ENCODE measurements at regions not wholly inside any gene's neighbourhood (a gene's known extent, or its start where the extent isn't known, plus 50 kb on each side); places are given as distances from the start of the nearest gene placed in this dataset.

DNA sequence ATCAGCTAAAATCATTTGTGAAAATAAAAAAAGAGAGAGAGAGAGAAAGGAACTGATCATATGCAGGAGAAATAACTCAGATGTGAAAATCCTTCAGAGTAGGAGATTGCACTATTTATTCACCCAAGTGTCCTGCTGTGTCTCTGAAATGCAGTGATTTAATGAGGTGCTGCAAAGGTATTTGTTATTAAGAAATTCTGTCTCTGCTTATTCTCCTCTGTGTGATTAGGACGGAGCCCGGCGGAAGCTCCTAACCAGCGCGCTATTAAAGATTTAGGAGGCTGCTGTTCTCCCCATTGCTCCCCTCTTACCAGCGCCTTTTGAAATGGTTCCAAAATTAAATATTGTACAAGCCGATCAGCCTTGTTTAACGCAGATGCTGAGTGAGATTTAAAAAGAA, 528.3 kb downstream of the BUD13 start:
- no peak overlapping the region for H3K4me3 ChIP-seq (replicated peaks in 1 of 3; ENCODE audit: low read depth in 2 of 3, low read length in 3 of 3)
- peaks cover 1 to 2% (median 1%) of the 10 kb centered on the region in 3 donors for H3K27me3 Mint-ChIP-seq (ENCODE audit: low read depth in 3 of 3)
- no peaks in the 10 kb centered on the region for H3K79me2 ChIP-seq (ENCODE audit: insufficient read depth, low read length)
- TF ChIP-seq, protein P1, sequence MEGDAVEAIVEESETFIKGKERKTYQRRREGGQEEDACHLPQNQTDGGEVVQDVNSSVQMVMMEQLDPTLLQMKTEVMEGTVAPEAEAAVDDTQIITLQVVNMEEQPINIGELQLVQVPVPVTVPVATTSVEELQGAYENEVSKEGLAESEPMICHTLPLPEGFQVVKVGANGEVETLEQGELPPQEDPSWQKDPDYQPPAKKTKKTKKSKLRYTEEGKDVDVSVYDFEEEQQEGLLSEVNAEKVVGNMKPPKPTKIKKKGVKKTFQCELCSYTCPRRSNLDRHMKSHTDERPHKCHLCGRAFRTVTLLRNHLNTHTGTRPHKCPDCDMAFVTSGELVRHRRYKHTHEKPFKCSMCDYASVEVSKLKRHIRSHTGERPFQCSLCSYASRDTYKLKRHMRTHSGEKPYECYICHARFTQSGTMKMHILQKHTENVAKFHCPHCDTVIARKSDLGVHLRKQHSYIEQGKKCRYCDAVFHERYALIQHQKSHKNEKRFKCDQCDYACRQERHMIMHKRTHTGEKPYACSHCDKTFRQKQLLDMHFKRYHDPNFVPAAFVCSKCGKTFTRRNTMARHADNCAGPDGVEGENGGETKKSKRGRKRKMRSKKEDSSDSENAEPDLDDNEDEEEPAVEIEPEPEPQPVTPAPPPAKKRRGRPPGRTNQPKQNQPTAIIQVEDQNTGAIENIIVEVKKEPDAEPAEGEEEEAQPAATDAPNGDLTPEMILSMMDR (IDR thresholded peaks at IDR 0.05) = no peak
- no peak overlapping the region for H3K27ac Mint-ChIP-seq
- no peaks in the 10 kb centered on the region for H3K4me1 ChIP-seq (ENCODE audit: control insufficient read depth in 1 of 2, insufficient read depth in 2 of 2, low read length in 2 of 2)
- peaks cover 0 to 2% of the 10 kb centered on the region in 2 donors for H3K27me3 ChIP-seq (ENCODE audit: control insufficient read depth in 2 of 2, insufficient read depth in 2 of 2, low read length in 2 of 2)
- no peak overlapping the region for H3K4me2 ChIP-seq (replicated peaks; ENCODE audit: extremely low read depth, low read length, poor library complexity, severe bottlenecking)
- WGBS (ENCODE audit: insufficient coverage) = no CpG with 5 or more reads among the region's 8 CpGs
- no peaks in the 10 kb centered on the region for H3K36me3 Mint-ChIP-seq
- no peak overlapping the region for H3K9ac ChIP-seq (ENCODE audit: insufficient read depth, low read length, poor library complexity, severe bottlenecking)
- H4K20me1 ChIP-seq (ENCODE audit: insufficient read depth, low read length) = no peaks in the 10 kb centered on the region
- H3K27ac ChIP-seq (ENCODE audit: low read depth in 1 of 2, low read length in 2 of 2) = no peak overlapping the region
- no peaks in the 10 kb centered on the region for H3K9me3 ChIP-seq (replicated peaks in 1 of 2; ENCODE audit: control insufficient read depth in 1 of 2, insufficient read depth in 1 of 2, low read length in 2 of 2)
- H3K4me1 Mint-ChIP-seq = no peaks in the 10 kb centered on the region
- H3K4me3 Mint-ChIP-seq = no peak overlapping the region
- H3K36me3 ChIP-seq (replicated peaks in 1 of 2; ENCODE audit: control insufficient read depth in 1 of 2, insufficient read depth in 2 of 2, low read length in 2 of 2) = no peaks in the 10 kb centered on the region
- peaks cover 0 to 7% (median 0%) of the 10 kb centered on the region in 7 donors for H3K9me3 Mint-ChIP-seq
- DNase-seq = no peak
- intact Hi-C loops (cut with micrococcal nuclease) = no loop called here
- H2AFZ ChIP-seq (ENCODE audit: insufficient read depth, low read depth, low read length, poor library complexity, severe bottlenecking) = no peak overlapping the region

DNA sequence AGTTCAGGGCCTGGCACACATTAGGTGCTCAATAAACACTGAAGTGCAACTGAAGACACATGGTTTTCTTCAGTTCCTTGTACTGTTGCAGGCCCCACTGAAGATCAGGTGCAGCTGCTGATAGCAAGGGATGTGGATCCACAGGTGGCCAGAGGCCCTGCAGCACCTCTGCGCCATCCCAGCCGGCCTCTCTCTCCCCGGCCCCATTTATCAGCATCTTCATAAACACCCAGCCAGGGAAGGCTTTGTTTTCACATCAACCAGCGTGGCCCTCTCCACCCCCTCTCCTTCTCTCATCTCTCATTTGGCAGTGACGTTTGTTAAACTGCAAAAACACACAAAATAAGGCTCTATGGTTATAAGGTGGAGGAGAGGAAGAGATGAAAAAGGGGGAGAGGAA, 528.8 kb downstream of the BUD13 start:
- no peaks in the 10 kb centered on the region for H4K20me1 ChIP-seq (ENCODE audit: insufficient read depth, low read length)
- no peak overlapping the region for H2AFZ ChIP-seq (ENCODE audit: insufficient read depth, low read depth, low read length, poor library complexity, severe bottlenecking)
- no peaks in the 10 kb centered on the region for H3K4me1 ChIP-seq (ENCODE audit: control insufficient read depth in 1 of 2, insufficient read depth in 2 of 2, low read length in 2 of 2)
- TF ChIP-seq, protein P1 (IDR thresholded peaks at IDR 0.05) = no peak
- no peaks in the 10 kb centered on the region for H3K79me2 ChIP-seq (ENCODE audit: insufficient read depth, low read length)
- H3K9me3 Mint-ChIP-seq = peaks cover 0 to 7% (median 0%) of the 10 kb centered on the region in 7 donors
- intact Hi-C loops (cut with micrococcal nuclease) = no loop called here
- no CpG with 5 or more reads among the region's 5 CpGs for WGBS (ENCODE audit: insufficient coverage)
- no peak overlapping the region for H3K9ac ChIP-seq (ENCODE audit: insufficient read depth, low read length, poor library complexity, severe bottlenecking)
- no peaks in the 10 kb centered on the region for H3K36me3 Mint-ChIP-seq
- H3K4me3 ChIP-seq (replicated peaks in 1 of 3; ENCODE audit: low read depth in 2 of 3, low read length in 3 of 3) = no peak overlapping the region
- peaks cover 1 to 2% (median 1%) of the 10 kb centered on the region in 3 donors for H3K27me3 Mint-ChIP-seq (ENCODE audit: low read depth in 3 of 3)
- H3K36me3 ChIP-seq (replicated peaks in 1 of 2; ENCODE audit: control insufficient read depth in 1 of 2, insufficient read depth in 2 of 2, low read length in 2 of 2) = no peaks in the 10 kb centered on the region
- H3K4me3 Mint-ChIP-seq = no peak overlapping the region
- no peak overlapping the region for H3K4me2 ChIP-seq (replicated peaks; ENCODE audit: extremely low read depth, low read length, poor library complexity, severe bottlenecking)
- H3K27ac ChIP-seq (ENCODE audit: low read depth in 1 of 2, low read length in 2 of 2) = no peak overlapping the region
- no peaks in the 10 kb centered on the region for H3K9me3 ChIP-seq (replicated peaks in 1 of 2; ENCODE audit: control insufficient read depth in 1 of 2, insufficient read depth in 1 of 2, low read length in 2 of 2)
- no peak for DNase-seq
- peaks cover 0 to 2% of the 10 kb centered on the region in 2 donors for H3K27me3 ChIP-seq (ENCODE audit: control insufficient read depth in 2 of 2, insufficient read depth in 2 of 2, low read length in 2 of 2)
- no peaks in the 10 kb centered on the region for H3K4me1 Mint-ChIP-seq
- H3K27ac Mint-ChIP-seq = no peak overlapping the region

Measured in CD14-positive monocyte (primary cell).